HAP-1 (cell line): ENCODE measurements at regions not wholly inside any gene's neighbourhood (a gene's known extent, or its start where the extent isn't known, plus 50 kb on each side); places are given as distances from the start of the nearest gene placed in this dataset.

Source experiments
- DNase-seq, 2 experiments: peaks; one replicate each; pipeline ENCODE4 v3.0.0-alpha.2; 2016 to 2020; ENCODE audit warnings: low spot score in 2 of 2
- H3K27me3 ChIP-seq: fragments of 250-450 bp; sonication (Bioruptor Pico); 2 replicates; pipeline ENCODE4 v1.5.1; 2020; ENCODE audit warnings: low read depth, mild to moderate bottlenecking, moderate library complexity
- H3K36me3 ChIP-seq: fragments of 250-450 bp; sonication (Bioruptor Pico); replicated peaks from 2 replicates; pipeline ENCODE4 v1.5.1; 2020; ENCODE audit warnings: mild to moderate bottlenecking
- H3K4me1 ChIP-seq: fragments of 250-450 bp; sonication (Bioruptor Pico); 2 replicates; pipeline ENCODE4 v1.5.1; 2020; ENCODE audit warnings: mild to moderate bottlenecking
- H3K4me3 ChIP-seq: fragments of 250-450 bp; sonication (Bioruptor Pico); 2 replicates; pipeline ENCODE4 v1.5.1; 2020; ENCODE audit warnings: mild to moderate bottlenecking, moderate library complexity
- H3K9me3 ChIP-seq: fragments of 250-450 bp; sonication (Bioruptor Pico); 2 replicates; pipeline ENCODE4 v1.5.1; 2020; ENCODE audit warnings: mild to moderate bottlenecking, moderate library complexity
- in situ Hi-C: fragments of 300-500 bp; cut with MboI; formaldehyde crosslinking; loops from 3 replicates; pipeline ENCODE4 v1.14.3; 2020; ENCODE audit warnings: low sequenced_read_pairs, inconsistent platforms, mixed read lengths

DNA sequence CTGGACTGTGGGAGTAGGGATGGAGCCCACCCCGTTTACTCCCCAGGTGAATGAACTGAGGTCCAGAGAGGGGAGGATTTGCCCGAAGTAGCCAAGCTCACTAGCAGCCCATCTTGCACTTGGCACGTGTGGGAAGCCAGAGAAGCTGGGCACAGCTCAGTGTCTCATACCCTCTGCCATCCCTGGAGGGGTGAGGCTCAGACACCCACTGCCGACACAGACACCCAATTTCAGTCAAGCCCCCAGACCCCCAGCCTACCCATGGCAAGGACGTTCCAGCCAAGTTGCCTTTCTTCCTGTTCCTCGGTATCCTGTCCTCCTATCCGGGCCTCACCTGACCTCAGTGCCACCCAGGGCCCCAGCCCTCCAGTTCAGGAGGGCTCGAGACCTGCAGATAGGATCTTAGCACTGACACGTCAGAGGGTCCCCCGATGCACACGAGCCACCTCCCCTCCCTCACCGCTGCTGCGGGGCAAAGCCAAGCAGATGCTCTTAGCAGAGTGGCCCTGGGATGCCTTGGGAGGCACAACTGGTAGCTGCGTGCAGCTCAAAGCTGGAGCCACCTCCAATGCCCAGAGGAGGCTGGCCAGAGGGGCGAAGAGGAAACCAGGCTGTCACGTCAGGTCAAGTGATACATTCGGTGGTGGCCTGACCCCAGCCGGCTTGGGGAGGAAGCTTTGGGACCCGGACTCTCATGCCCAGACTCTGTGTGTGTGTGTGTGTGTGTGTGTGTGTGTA is 90.4 kb upstream of the TNRC6C start:
- H3K4me3 ChIP-seq, result no peak overlapping the region
- no peaks in the 10 kb centered on the region for H3K4me1 ChIP-seq
- no peaks in the 10 kb centered on the region for H3K9me3 ChIP-seq
- in situ Hi-C loops, result no loop called here
- no peaks in the 10 kb centered on the region; the same call in 1 of the 2 replicates for H3K27me3 ChIP-seq
- no peaks in the 10 kb centered on the region for H3K36me3 ChIP-seq
- DNase-seq, result no peak

DNA sequence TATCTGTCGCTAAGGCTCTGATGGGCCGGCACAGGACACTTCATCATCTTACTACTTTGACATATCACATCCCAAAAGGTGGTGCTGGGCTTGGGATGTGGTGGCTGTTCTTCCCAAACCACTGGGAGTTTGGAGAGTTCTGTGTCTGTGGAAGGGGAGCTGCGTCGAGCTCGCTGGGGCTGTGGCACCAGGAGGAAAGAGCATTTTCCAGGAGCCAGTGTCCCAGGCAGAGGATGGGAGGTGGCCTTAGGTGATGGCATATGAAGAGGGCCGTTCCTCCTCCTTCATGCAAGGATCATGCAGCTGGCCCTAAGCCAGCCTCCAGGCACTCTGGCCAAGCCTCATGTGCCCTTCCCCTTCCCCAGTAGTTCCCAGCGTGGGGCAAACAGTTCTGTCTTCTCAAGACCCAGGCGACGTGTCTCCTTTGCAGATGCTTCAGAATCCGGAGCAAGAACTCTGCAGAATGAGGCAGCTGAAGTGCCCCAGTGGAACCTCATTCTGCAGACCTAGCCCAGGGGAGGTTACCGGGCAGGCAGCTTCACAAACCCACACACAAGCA is 89.4 kb upstream of the TNRC6C start:
- peaks cover 4% of the 10 kb centered on the region; the same call in 1 of the 2 replicates for H3K27me3 ChIP-seq
- DNase-seq, result no peak

DNA sequence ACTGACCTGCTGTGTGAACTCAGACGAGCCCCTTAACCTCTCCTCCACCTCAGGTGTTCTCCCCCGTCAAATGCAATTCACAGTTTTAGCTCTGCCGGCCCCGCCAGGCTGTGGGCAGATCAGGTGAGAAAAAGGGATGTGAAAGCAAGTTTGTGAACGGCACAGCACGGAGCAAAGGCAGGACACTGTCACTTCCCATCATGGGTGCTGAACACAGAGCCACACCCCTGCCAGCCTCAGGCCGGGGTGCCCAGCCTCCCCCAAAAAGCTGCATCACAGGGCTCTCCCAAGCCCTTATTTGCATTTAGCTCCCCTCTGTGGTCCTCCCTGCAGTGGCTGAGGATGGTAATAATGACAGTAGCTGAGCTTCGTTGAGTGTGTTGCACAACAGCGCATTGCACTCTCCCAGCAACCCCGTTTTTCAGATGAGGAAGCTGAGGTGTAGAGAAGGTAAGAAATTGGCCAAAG is 88.8 kb upstream of the TNRC6C start:
- DNase-seq, result no peak
- in situ Hi-C loops, result no loop called here

More for the DNA sequence above, 89.4 kb upstream of the TNRC6C start:
- in situ Hi-C loops, result no loop called here
- Histone ChIP-seq H3K4me3 (no peak overlapping the region), H3K36me3 (no peaks in the 10 kb centered on the region), H3K4me1 (no peaks in the 10 kb centered on the region), H3K9me3 (no peaks in the 10 kb centered on the region)

DNA sequence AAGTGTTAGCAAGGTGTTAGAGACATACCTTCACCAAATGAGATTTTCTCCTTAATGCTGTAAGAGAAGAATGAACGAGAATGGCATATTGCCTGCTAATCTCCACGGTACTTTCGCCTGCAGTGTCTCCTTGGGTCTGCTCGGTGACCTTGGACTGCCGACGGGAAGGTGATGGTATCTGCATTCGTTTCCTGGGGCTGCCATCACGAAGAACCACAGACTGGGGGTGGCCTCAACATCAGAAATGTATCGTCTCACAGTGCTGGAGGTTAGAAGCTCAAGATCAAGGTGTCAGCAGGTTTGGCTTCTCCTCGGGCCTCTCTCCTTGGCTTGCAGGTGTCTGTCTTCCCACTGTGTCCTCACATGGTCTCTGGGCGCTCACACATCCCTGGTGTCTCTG is 86.3 kb upstream of the TNRC6C start:
- peaks cover 4% of the 10 kb centered on the region; the same call in 1 of the 2 replicates for H3K27me3 ChIP-seq
- no peak overlapping the region for H3K4me3 ChIP-seq
- no peaks in the 10 kb centered on the region for H3K4me1 ChIP-seq
- no peaks in the 10 kb centered on the region for H3K9me3 ChIP-seq
- in situ Hi-C loops, result no loop called here
- H3K36me3 ChIP-seq, result no peaks in the 10 kb centered on the region
- DNase-seq, result no peak

More for the DNA sequence above, 88.8 kb upstream of the TNRC6C start:
- Histone ChIP-seq H3K9me3 (no peaks in the 10 kb centered on the region), H3K4me3 (no peak overlapping the region), H3K36me3 (no peaks in the 10 kb centered on the region), H3K4me1 (no peaks in the 10 kb centered on the region), H3K27me3 (peaks cover 4% of the 10 kb centered on the region; the same call in 1 of the 2 replicates)

DNA sequence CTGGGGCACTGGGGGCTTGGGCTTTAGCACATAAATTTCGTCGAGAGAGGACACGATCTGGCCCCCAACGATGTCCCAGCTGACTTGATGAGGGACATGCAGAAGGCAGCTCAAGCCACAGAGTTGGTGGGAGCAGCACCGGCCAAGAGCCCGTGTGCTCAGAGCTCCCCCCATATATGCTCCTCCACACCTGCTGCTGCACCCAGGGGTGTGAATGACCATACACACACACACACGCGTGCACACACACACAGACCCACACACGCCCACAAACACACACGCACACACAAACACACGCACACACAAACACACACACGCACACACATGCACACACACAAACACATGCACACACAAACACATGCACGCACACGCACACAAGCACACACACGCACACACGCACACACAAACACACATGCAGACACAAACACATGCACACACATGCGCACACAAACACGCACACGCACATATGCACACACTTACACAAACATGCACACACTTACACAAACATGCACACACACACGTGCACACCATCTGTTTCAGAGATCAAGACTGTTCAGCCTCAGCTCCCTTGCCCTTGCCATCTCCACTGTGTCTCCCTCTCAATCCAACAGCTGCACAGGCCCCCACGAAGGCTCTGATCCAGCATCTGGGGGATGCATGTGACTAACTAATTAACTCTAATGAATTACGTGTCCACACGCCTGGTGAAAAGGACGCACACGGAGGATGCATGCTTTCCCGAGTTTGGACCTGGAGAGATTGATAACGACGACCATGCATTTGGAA is 85.6 kb upstream of the TNRC6C start:
- Histone ChIP-seq H3K4me1 (no peaks in the 10 kb centered on the region), H3K9me3 (no peaks in the 10 kb centered on the region), H3K4me3 (no peak overlapping the region), H3K27me3 (peaks cover 4% of the 10 kb centered on the region; the same call in 1 of the 2 replicates), H3K36me3 (no peaks in the 10 kb centered on the region)
- in situ Hi-C loops, result no loop called here
- no peak for DNase-seq

DNA sequence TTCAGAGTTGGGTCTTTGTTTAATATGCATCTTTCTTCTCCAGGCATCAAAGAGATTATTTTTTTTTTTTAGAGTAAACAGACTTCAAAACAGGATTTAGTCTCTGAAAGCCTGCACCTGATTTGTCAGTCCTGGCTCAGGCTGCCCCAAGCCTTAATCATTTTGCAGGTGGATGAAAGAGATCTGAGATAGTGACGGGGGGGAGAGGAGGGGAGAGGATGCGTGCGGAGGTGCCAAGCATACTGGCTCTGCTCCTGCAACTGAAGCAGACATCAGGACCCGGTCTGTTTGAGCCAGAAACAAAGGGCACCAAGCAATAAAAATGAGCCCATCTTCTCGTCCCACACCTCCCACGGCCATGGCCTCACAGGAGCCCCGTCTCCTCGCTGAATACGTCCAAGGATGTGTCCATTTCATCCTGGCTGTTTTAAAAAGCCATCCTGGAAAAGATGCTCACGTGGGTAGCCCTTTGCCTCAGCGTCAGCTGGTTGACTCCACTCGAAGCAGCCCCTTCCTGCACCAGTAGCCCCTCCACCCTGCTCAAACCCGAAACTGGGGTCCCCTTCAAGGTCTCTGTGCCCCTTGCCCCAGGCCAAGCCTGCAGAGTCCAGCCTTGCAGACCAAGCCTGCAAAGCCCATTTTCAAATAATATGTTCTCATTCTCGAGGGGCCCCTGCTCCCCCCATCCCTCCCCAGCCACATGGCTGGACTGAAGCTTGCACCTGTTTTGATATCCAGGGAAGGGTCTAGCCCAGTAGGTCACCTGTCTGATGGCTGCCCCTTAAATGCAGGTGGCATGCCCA is 84.8 kb upstream of the TNRC6C start:
- H3K27me3 ChIP-seq, result peaks cover 4% of the 10 kb centered on the region; the same call in 1 of the 2 replicates
- H3K4me1 ChIP-seq, result no peaks in the 10 kb centered on the region
- in situ Hi-C loops, result no loop called here
- H3K4me3 ChIP-seq, result no peak overlapping the region
- DNase-seq, result no peak
- H3K9me3 ChIP-seq, result no peaks in the 10 kb centered on the region
- no peaks in the 10 kb centered on the region for H3K36me3 ChIP-seq

DNA sequence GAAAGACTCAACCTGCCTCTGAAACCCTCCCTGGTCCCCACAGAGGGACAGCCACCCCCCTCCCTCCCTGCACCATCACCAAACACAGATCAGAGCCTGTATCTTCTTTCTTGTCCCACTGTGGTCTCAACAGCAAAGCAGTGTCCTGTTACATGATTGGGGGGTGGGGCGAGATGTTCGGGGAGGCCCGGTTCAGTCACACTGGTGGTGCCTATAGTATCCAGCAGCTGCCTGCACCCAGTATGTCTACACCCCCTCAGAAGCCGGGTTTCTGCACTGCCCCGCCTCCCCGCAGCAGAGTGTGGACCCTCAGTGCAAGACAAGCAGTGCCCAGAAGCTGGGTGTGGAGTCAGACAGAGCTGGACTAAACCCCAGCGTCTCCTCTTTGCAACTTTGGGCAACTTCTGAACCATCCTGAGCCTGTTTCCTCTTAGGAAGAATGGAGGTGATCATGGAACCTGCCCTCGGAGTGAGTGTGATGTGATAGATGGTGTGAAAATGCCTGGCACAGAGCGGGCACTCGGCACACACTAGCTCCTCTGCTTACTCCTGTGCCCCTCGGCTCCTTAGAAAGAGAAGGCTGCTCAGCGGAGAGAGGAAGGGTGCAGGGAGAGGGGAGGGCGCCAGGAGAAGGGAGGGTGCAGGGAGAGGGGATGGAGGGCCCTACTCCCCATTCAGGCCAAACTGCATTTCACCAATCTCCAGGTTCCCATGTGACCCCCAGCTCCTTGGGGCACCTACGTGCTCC is 84.0 kb upstream of the TNRC6C start:
- H3K9me3 ChIP-seq, result no peaks in the 10 kb centered on the region
- in situ Hi-C loops, result no loop called here
- no peak overlapping the region for H3K4me3 ChIP-seq
- no peaks in the 10 kb centered on the region for H3K4me1 ChIP-seq
- H3K27me3 ChIP-seq, result peaks cover 4% of the 10 kb centered on the region; the same call in 1 of the 2 replicates
- no peaks in the 10 kb centered on the region for H3K36me3 ChIP-seq
- DNase-seq, result no peak

DNA sequence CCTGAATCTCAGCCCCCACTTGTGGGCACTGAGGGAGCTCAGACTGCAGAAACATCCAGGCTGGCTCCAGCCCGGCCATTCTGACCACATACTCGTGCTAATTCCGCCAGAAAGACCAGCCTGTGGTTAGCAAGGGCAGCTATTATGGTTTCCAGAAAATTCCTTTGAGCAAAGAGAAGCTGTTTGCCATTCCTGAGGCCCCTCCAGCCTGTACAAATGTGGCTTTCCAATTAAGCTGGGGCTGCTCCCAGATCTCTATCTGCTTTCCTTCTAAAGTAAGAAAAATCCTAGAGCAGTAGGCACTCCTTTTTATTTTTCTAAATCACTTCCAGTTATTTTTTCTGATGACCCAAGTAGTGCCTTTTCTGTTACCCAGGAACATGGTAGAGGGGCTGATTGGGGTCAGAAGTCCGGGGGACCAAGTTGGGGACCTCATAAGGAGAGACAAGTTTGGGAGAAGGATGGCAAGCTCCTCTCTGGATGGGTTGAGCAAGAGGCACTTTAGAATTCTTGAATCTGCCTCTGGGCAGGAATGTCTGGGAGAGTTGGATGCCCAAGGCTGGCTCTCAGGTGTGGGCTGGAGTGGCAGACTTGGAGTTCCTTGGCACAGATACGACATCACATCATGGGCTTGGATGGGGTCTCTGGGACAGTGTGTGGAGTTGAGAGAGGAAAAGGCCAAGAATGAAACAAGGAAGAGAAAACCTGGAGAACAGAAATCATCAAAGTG is 83.3 kb upstream of the TNRC6C start:
- no peaks in the 10 kb centered on the region for H3K9me3 ChIP-seq
- H3K27me3 ChIP-seq, result peaks cover 4% of the 10 kb centered on the region; the same call in 1 of the 2 replicates
- no peaks in the 10 kb centered on the region for H3K36me3 ChIP-seq
- in situ Hi-C loops, result no loop called here
- H3K4me3 ChIP-seq, result no peak overlapping the region
- no peaks in the 10 kb centered on the region for H3K4me1 ChIP-seq
- no peak for DNase-seq

DNA sequence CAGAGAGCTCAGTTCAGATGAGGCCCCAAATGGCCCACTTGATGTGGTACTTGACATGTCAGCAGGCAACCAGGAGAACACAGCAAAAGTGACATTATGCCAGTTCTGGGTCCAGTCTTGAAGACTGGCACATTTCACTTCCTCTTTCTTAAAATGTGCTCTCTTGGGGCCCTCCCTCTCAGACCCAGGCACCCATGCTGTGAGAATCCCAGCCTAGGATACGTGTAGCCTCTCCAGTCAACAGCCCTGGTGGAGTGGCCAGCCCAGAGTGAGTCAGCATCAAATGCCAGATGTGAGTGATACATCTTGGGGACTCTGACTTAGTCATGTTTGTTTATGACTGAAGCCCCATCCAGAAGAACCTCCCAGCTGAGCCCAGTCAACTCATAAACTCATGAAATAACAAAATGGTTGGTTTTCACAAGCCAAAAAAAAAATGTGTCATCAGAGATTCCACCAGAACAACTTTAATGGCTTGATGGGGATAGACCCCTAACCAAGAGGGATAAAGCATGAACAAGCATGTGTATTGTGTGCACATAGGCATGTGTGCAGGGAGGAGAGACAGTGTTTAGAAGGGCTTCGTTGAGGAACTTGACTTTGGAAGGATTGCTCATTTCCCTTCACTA is 82.5 kb upstream of the TNRC6C start:
- H3K36me3 ChIP-seq, result no peaks in the 10 kb centered on the region
- in situ Hi-C loops, result no loop called here
- H3K4me3 ChIP-seq, result no peak overlapping the region
- H3K9me3 ChIP-seq, result no peaks in the 10 kb centered on the region
- DNase-seq, result no peak
- H3K27me3 ChIP-seq, result peaks cover 4% of the 10 kb centered on the region; the same call in 1 of the 2 replicates
- no peaks in the 10 kb centered on the region for H3K4me1 ChIP-seq

DNA sequence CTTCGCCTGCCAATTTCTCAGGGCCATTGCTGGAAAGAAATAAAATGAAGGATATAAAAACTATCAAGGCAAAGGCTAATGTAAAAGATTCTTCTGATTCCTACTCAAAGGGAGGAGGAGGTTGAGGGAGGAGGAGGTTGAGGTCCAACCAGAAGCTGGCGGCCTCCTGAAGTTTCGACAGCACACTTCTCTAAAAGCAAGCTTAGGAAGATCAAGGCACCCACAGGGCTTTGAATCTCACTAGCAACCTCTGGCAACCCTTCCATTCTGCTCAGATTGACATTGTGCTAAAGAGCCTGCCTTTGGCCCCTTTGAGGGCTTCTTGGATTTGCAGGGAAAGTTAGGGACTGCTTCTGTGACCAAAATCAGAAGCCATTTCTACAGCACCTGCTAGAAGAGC is 81.5 kb upstream of the TNRC6C start:
- H3K4me1 ChIP-seq, result no peaks in the 10 kb centered on the region
- H3K27me3 ChIP-seq, result peaks cover 4% of the 10 kb centered on the region; the same call in 1 of the 2 replicates
- H3K4me3 ChIP-seq, result no peak overlapping the region
- in situ Hi-C loops, result no loop called here
- DNase-seq, result no peak
- no peaks in the 10 kb centered on the region for H3K9me3 ChIP-seq
- no peaks in the 10 kb centered on the region for H3K36me3 ChIP-seq

DNA sequence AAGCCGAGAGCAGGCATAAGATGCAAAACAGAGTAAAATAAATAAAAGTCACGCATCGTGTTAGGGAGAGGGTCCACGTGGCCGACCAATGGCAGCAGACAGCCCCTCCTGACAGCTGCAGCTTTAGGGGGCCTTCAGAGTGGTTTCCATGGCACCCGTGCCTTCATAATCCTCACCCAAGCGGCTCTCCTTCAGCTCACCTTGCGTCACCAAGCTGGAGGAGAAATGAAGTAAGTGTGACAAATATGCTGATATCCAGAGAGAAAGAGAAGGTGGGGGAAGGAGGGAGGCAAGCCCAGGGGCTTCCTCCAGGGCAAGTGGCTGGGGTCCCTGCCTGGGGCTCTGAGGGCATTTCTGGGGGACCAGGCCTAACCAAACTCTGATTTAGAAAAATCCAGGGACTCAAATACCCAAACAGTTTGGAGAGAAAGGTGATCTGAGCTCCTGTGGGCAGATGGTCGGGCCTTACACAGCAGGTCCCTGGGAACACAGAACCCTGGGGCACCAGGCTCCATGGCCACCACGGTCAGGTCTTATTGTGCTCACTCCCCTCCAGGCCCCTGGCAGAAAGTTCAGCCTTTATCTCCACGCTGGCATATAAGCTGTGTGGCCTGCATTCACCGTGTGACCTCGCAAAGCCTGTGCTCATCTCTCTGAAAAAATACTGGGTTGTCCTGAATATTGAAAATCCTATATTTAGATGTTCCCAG is 80.7 kb upstream of the TNRC6C start:
- Histone ChIP-seq H3K4me1 (no peaks in the 10 kb centered on the region), H3K27me3 (peaks cover 4% of the 10 kb centered on the region; the same call in 1 of the 2 replicates), H3K9me3 (no peaks in the 10 kb centered on the region), H3K36me3 (no peaks in the 10 kb centered on the region), H3K4me3 (no peak overlapping the region)
- in situ Hi-C loops, result no loop called here
- DNase-seq, result no peak
